ENCODE measurements at regions not wholly inside any gene's neighbourhood (a gene's known extent, or its start where the extent isn't known, plus 50 kb on each side); places are given as distances from the start of the nearest gene placed in this dataset.
A peak's percentile ranks its signal among the peaks of the same experiment; 100 is the strongest.
"Not testable (repeated sequence)": the region's sequence is repeated elsewhere in the genome, so short reads cannot be mapped to it uniquely, and the experiment has no call there.

GRCh38 chr10:109809954-109810353 lies 113.4 kb downstream of the XPNPEP1 start:
- not testable (repeated sequence) for DNase-seq (ENCODE audit: low spot score)

GRCh38 chr10:109801191-109801590 lies 122.1 kb downstream of the XPNPEP1 start:
- DNase-seq (ENCODE audit: low spot score): not testable (repeated sequence)

GRCh38 chr10:109790647-109791046 lies 132.7 kb downstream of the XPNPEP1 start:
- DNase-seq (ENCODE audit: low spot score): no peak

DNA sequence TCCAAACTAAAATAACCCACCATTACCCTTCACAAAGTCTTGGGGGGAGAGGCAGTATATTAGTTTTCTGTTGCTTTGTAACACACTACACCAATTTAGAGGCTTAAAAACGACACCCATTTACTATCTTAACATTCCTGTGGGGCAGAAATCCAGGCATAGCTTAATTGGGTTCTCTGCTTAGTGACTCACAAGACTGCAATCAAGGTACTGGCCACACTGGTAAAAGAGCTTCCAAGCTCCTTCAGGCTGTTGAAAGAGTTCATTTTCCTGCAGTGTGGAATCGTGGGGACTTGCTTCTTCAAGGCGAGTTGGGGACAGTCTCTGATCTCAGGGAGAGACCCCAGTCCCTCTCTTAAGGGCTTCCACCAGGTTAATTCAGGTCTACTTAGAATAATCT lies 139.1 kb downstream of the XPNPEP1 start:
- DNase-seq (ENCODE audit: low spot score): no peak

GRCh38 chr10:109783286-109783685 lies 140.0 kb downstream of the XPNPEP1 start:
- no peak for DNase-seq (ENCODE audit: low spot score)

- DNase-seq (ENCODE audit: low spot score): no peak
Measured at GRCh38 chr10:109780997-109781396, 142.3 kb downstream of the XPNPEP1 start.

- no peak for DNase-seq (ENCODE audit: low spot score)
Measured at GRCh38 chr10:109778993-109779392, 144.3 kb downstream of the XPNPEP1 start.

- DNase-seq (ENCODE audit: low spot score): no peak
Measured at GRCh38 chr10:109774121-109774440, 149.2 kb downstream of the XPNPEP1 start.

- DNase-seq (ENCODE audit: low spot score): peak; percentile 51
Measured at GRCh38 chr10:109773288-109774120, 149.8 kb downstream of the XPNPEP1 start.

GRCh38 chr10:109770663-109771062 lies 152.6 kb downstream of the XPNPEP1 start:
- no peak for DNase-seq (ENCODE audit: low spot score)

DNA sequence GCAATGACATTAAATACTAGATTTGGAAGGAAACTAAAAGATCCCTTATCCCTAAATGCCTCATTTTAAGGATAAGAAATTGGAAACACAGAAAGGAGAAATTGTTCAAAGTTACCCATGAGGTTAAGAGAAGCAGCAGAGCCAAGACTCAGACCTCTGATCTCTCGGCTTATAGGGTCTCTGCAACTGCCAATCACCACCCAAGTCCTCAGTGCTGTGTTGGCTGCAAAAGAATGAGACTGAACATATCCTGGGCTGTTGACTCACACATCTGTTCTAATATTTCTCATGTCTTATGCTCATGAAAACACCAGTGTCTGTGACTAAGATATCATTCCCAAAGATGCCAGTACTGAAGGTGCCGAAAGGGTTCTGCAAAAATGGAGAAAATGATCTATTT lies 153.3 kb downstream of the XPNPEP1 start:
- DNase-seq (ENCODE audit: low spot score): no peak

GRCh38 chr10:109765838-109766237 lies 157.5 kb downstream of the XPNPEP1 start:
- no peak for DNase-seq (ENCODE audit: low spot score)

- DNase-seq (ENCODE audit: low spot score): no peak
Measured at GRCh38 chr10:109762555-109762954, 160.8 kb downstream of the XPNPEP1 start.

GRCh38 chr10:109757670-109758069 lies 165.6 kb downstream of the XPNPEP1 start:
- DNase-seq (ENCODE audit: low spot score): peak; percentile 28

DNA sequence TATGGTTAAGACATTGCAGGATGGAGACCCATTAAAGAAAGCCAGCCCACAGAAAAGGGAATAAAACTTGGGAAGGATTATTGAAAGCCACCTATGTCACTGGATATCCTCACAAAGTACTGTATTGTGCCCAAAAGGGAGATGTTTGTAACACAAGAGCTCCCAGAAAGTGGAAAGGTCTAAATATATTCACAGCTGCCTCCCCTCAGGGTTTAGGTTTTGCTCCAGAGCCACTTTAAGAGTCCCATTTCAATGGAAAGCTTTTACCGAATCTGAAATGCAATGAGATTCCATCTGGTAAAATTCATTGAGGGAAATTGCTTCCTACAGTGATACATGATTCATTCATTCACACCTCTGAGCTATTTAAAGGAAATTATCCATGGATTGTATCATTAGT lies 176.4 kb downstream of the XPNPEP1 start:
- no peak for DNase-seq (ENCODE audit: low spot score)

DNA sequence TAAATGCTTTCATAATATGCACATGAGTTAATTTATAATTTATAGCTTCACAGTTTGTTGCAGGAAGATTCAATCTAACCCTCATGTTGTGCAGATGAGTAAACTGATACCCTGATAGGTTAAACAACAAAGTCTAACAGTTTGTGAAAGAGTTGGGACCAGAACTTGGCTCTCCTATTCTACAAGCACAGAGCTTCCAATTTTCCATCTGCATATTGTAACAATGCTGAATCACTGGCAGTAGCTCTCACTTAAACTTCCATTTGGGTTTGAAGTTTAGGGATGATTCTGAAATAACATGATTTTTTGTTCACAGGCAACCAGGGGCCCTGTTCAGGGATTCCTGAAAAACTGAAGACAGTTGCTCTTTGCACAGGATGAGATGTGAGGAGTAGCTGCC lies 179.3 kb downstream of the XPNPEP1 start:
- no peak for DNase-seq (ENCODE audit: low spot score)

- DNase-seq (ENCODE audit: low spot score): no peak
Measured at GRCh38 chr10:109743574-109743973, 179.7 kb downstream of the XPNPEP1 start.

DNA sequence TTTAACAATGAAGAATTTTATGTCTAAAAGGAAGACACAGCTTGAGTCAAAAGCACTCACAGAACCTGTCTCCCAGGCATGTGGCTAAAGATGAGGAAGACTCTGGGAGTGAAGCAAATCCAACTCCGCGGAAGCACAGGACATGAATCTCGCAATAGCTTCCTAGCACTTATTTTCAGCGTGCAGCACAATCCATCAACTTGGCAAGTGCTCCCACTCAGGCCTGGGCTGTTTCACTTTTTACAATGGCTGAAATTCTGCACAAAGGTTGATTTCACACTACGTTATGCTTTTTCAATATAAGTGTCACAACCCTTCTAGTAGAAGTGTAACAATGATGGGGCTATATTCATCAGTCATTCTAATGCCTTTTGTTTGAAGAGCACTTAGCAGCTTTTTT lies 180.2 kb downstream of the XPNPEP1 start:
- no peak for DNase-seq (ENCODE audit: low spot score)

GRCh38 chr10:109741712-109742111 lies 181.6 kb downstream of the XPNPEP1 start:
- no peak for DNase-seq (ENCODE audit: low spot score)

DNA sequence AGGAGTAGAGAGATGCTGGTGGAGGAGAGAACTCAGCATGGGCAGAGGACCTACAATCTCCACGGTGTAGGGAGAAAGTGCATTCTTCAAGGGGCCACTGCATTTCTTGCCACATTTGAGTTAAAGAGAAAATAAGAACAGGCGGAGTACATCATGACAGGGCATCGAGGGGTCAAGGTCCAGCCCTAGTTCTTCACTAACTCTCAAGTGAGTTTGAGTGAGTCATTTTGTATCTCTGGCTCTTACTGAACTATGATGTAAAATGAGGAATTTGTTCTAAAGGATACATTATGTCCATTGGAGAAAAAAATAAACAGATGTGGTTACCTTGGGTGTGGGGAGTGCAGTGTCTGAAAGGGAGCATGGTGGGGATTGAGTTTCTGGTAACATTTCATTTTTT lies 182.9 kb downstream of the XPNPEP1 start:
- no peak for DNase-seq (ENCODE audit: low spot score)

GRCh38 chr10:109737626-109738025 lies 185.7 kb downstream of the XPNPEP1 start:
- no peak for DNase-seq (ENCODE audit: low spot score)

GRCh38 chr10:109737009-109737408 lies 186.3 kb downstream of the XPNPEP1 start:
- DNase-seq (ENCODE audit: low spot score): no peak

DNA sequence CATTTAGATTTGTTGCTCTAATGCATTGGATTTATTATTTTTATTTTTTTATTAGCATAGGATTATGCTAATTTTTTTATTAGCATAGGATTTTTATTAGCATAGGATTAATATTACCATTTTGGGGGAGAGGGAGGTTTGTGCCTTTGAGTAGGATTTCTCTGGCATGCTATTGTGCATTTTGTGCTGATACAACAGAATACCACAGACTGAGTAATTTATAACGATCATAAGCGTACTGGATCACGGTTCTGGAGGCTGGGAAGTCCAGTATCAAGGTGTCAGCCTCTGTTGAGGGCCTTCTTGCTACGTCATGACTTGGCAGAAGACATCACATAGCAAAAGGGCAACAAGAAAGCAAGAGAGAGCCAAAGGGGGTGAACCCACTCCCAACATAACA lies 187.5 kb downstream of the XPNPEP1 start:
- no peak for DNase-seq (ENCODE audit: low spot score)

Data from HT-29 (cell line).